GM23338 (cell line): ENCODE measurements at regions not wholly inside any gene's neighbourhood (a gene's known extent, or its start where the extent isn't known, plus 50 kb on each side); places are given as distances from the start of the nearest gene placed in this dataset.

Experiments used
- CREB1 ChIP-seq: fragments of 250-450 bp; sonication (Bioruptor Pico); IDR thresholded peaks from 2 replicates; pipeline ENCODE4 v1.5.0; 2020; ENCODE audit warnings: low read depth, mild to moderate bottlenecking, moderate library complexity
- CTCF ChIP-seq, 2 experiments: fragments of 200-600 bp in 1 of 2; sonication (generic) in 1 of 2; conservative IDR thresholded peaks; 2 replicates each; pipeline versions ENCODE4 v1.5.1 to v1.6.1; 2016 to 2017; ENCODE audit warnings: antibody characterized with exemption in 2 of 2, low read depth in 2 of 2, mild to moderate bottlenecking in 2 of 2, moderate library complexity in 1 of 2
- EZH2 ChIP-seq: fragments of 200-600 bp; sonication (generic); IDR thresholded peaks from one replicate; pipeline ENCODE4 v1.8.0; 2017; ENCODE audit warnings: antibody characterized with exemption, mild to moderate bottlenecking, low read depth; ENCODE audit not compliant: unreplicated experiment
- EZH2phosphoT487 ChIP-seq: fragments of 200-600 bp; sonication (generic); IDR thresholded peaks from one replicate; pipeline ENCODE4 v1.8.1; 2018; ENCODE audit warnings: antibody characterized with exemption; ENCODE audit not compliant: unreplicated experiment
- JUNB ChIP-seq: IDR thresholded peaks from one replicate; pipeline ENCODE4 v1.6.1; 2016; ENCODE audit warnings: antibody characterized with exemption; ENCODE audit not compliant: unreplicated experiment
- NANOG ChIP-seq: IDR thresholded peaks from 2 replicates; pipeline ENCODE4 v1.6.1; 2016; ENCODE audit warnings: antibody characterized with exemption, borderline replicate concordance
- POLR2AphosphoS5 ChIP-seq: IDR thresholded peaks from 2 replicates; pipeline ENCODE4 v1.6.1; 2016; ENCODE audit warnings: antibody characterized with exemption, low read depth
- REST ChIP-seq: IDR thresholded peaks from one replicate; pipeline ENCODE4 v1.6.1; 2018; ENCODE audit warnings: antibody characterized with exemption; ENCODE audit not compliant: unreplicated experiment
- STAT1 ChIP-seq: IDR thresholded peaks from one replicate; pipeline ENCODE4 v1.6.1; 2016; ENCODE audit warnings: antibody characterized with exemption; ENCODE audit not compliant: unreplicated experiment
- ZNF114 ChIP-seq: fragments of 250-450 bp; sonication (Bioruptor Pico); IDR thresholded peaks from 2 replicates; pipeline ENCODE4 v1.5.0; 2020; ENCODE audit warnings: mild to moderate bottlenecking, moderate library complexity
- ZNF331 ChIP-seq: fragments of 250-450 bp; sonication (Bioruptor Pico); IDR thresholded peaks from 2 replicates; pipeline ENCODE4 v1.5.0; 2020; ENCODE audit warnings: low read depth, mild to moderate bottlenecking, moderate library complexity
- ZNF462 ChIP-seq: fragments of 250-450 bp; sonication (Bioruptor Pico); IDR thresholded peaks from 2 replicates; pipeline ENCODE4 v1.5.0; 2020; ENCODE audit warnings: mild to moderate bottlenecking, moderate library complexity

GRCh38 chr10:44511601-44512000 lies 126.7 kb upstream of the CXCL12 start:
- TF ChIP-seq EZH2phosphoT487 = no peak
- no peak for TF ChIP-seq CTCF (conservative IDR thresholded peaks at IDR 0.05; ENCODE audit: low read depth in 2 of 2)
- TF ChIP-seq EZH2 = no peak
- no peak for TF ChIP-seq JUNB
- no peak for TF ChIP-seq POLR2AphosphoS5
- TF ChIP-seq REST = no peak
- TF ChIP-seq STAT1 = no peak
- TF ChIP-seq CREB1 (CRISPR knock-in tag) = no peak
- no peak for TF ChIP-seq NANOG
- TF ChIP-seq ZNF462 (CRISPR knock-in tag) = no peak
- TF ChIP-seq ZNF114 = no peak
- no peak for TF ChIP-seq ZNF331 (CRISPR knock-in tag)
